GM19043 (cell line): ENCODE measurements at regions not wholly inside any gene's neighbourhood (a gene's known extent, or its start where the extent isn't known, plus 50 kb on each side); places are given as distances from the start of the nearest gene placed in this dataset.
"Not testable (repeated sequence)": the region's sequence is repeated elsewhere in the genome, so short reads cannot be mapped to it uniquely, and the experiment has no call there.

Experiments
- ATAC-seq: cut with Tn5 transposase; IDR thresholded peaks from one replicate; pipeline ENCODE4 v1.9.1; 2021; ENCODE audit warnings: low read depth; ENCODE audit not compliant: unreplicated experiment

- ATAC-seq, result no peak
Observed at GRCh38 chr4:174080361-174080760, 203.1 kb downstream of the FBXO8 start.

- ATAC-seq, result no peak
Observed at GRCh38 chr4:174071595-174071994, 211.9 kb downstream of the FBXO8 start.

GRCh38 chr4:174069848-174070330 is 213.6 kb downstream of the FBXO8 start:
- ATAC-seq, result no peak

- no peak for ATAC-seq
Observed at GRCh38 chr4:174066611-174067205, 216.8 kb downstream of the FBXO8 start.

- ATAC-seq, result no peak
Observed at GRCh38 chr4:174062831-174063230, 220.6 kb downstream of the FBXO8 start.

- ATAC-seq, result no peak
Observed at GRCh38 chr4:174061026-174061425, 222.4 kb downstream of the FBXO8 start.

GRCh38 chr4:174058846-174059245 is 224.6 kb downstream of the FBXO8 start:
- ATAC-seq, result no peak

GRCh38 chr4:174056959-174057358 is 226.5 kb downstream of the FBXO8 start:
- ATAC-seq, result no peak

- no peak for ATAC-seq
Observed at GRCh38 chr4:174055344-174055743, 228.1 kb downstream of the FBXO8 start.

GRCh38 chr4:174053895-174054294 is 229.6 kb downstream of the FBXO8 start:
- ATAC-seq, result no peak

GRCh38 chr4:174047363-174047762 is 236.1 kb downstream of the FBXO8 start:
- no peak for ATAC-seq

GRCh38 chr4:174045829-174046228 is 237.6 kb downstream of the FBXO8 start:
- not testable (repeated sequence) for ATAC-seq

- ATAC-seq, result no peak
Observed at GRCh38 chr4:174045381-174045780, 238.1 kb downstream of the FBXO8 start.

GRCh38 chr4:174041555-174042105 is 241.8 kb downstream of the FBXO8 start:
- no peak for ATAC-seq

- no peak for ATAC-seq
Observed at GRCh38 chr4:174040287-174040686, 243.2 kb downstream of the FBXO8 start.

- ATAC-seq, result no peak
Observed at GRCh38 chr4:174038481-174038880, 245.0 kb downstream of the FBXO8 start.

- ATAC-seq, result no peak
Observed at GRCh38 chr4:174037631-174038030, 245.8 kb downstream of the FBXO8 start.

- no peak for ATAC-seq
Observed at GRCh38 chr4:174037049-174037448, 246.4 kb downstream of the FBXO8 start.

- no peak for ATAC-seq
Observed at GRCh38 chr4:174036576-174036975, 246.9 kb downstream of the FBXO8 start.

GRCh38 chr4:174036111-174036510 is 247.4 kb downstream of the FBXO8 start:
- ATAC-seq, result no peak

GRCh38 chr4:174023641-174024040 is 259.8 kb downstream of the FBXO8 start:
- ATAC-seq, result no peak

GRCh38 chr4:174018236-174018635 is 265.2 kb downstream of the FBXO8 start:
- ATAC-seq, result no peak

- ATAC-seq, result no peak
Observed at GRCh38 chr4:174016251-174016650, 267.2 kb downstream of the FBXO8 start.
